ENCODE measurements at regions not wholly inside any gene's neighbourhood (a gene's known extent, or its start where the extent isn't known, plus 50 kb on each side); places are given as distances from the start of the nearest gene placed in this dataset.

GRCh38 chr4:180205276-180205675 is 2037.9 kb upstream of the TENM3 start:
- no peak for TF ChIP-seq POLR2AphosphoS5 (IDR thresholded peaks at IDR 0.05)
- TF ChIP-seq CTCF (IDR thresholded peaks at IDR 0.05) = no peak
- no peak for TF ChIP-seq POLR2A (IDR thresholded peaks at IDR 0.05)
